ENCODE measurements at regions not wholly inside any gene's neighbourhood (a gene's known extent, or its start where the extent isn't known, plus 50 kb on each side); places are given as distances from the start of the nearest gene placed in this dataset.

DNA sequence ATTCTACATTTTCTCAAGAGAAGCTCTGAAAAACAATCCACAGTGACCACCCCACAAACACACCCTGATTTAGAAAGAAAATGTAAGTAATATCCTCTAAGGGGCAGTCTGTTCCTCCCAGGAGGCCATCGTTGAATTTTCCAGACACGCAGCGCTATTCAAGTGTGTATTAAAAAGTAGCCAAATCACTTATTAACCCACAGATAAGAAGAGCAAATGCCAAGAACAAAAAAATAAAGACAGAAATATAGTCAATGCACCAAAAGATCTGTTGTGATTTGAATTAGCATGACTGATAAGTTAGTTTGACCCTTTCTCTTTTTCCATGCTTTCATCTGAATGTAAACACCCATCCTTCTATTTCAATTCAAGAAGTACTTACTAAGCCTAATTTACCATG is 622.8 kb upstream of the ZNF385D start:
- no peak for DNase-seq
- TF ChIP-seq, protein P1, sequence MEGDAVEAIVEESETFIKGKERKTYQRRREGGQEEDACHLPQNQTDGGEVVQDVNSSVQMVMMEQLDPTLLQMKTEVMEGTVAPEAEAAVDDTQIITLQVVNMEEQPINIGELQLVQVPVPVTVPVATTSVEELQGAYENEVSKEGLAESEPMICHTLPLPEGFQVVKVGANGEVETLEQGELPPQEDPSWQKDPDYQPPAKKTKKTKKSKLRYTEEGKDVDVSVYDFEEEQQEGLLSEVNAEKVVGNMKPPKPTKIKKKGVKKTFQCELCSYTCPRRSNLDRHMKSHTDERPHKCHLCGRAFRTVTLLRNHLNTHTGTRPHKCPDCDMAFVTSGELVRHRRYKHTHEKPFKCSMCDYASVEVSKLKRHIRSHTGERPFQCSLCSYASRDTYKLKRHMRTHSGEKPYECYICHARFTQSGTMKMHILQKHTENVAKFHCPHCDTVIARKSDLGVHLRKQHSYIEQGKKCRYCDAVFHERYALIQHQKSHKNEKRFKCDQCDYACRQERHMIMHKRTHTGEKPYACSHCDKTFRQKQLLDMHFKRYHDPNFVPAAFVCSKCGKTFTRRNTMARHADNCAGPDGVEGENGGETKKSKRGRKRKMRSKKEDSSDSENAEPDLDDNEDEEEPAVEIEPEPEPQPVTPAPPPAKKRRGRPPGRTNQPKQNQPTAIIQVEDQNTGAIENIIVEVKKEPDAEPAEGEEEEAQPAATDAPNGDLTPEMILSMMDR (IDR thresholded peaks at IDR 0.05; ENCODE audit: insufficient read depth in 1 of 2, low read depth in 1 of 2, low read length in 1 of 2, severe bottlenecking in 1 of 2, unreplicated experiment in 1 of 2): no peak
- Mint-ChIP-seq H3K27ac (ENCODE audit: unreplicated experiment) (no peak overlapping the region), H3K4me3 (ENCODE audit: unreplicated experiment) (no peak overlapping the region), H3K36me3 (ENCODE audit: insufficient read depth, unreplicated experiment) (no peaks in the 10 kb centered on the region), H3K27me3 (ENCODE audit: insufficient read depth, unreplicated experiment) (peaks cover 2% of the 10 kb centered on the region), H3K9me3 (ENCODE audit: unreplicated experiment) (no peaks in the 10 kb centered on the region), H3K4me1 (ENCODE audit: low read depth, unreplicated experiment) (no peaks in the 10 kb centered on the region)
- Histone ChIP-seq H3K9me3 (no peaks in the 10 kb centered on the region), H3K4me1 (no peaks in the 10 kb centered on the region), H3K36me3 (ENCODE audit: control insufficient read depth, insufficient read depth, low read length) (no peaks in the 10 kb centered on the region), H3K4me3 (ENCODE audit: low read depth, low read length) (no peak overlapping the region), H3K27me3 (replicated peaks; ENCODE audit: control insufficient read depth, insufficient read depth, low read length) (no peaks in the 10 kb centered on the region)
- intact Hi-C loops (cut with micrococcal nuclease; ENCODE audit: unreplicated experiment): no loop called here
- ChIA-PET CTCF (no interaction called here), POLR2A (no interaction called here)
- BruUV-seq (replicated peaks): no TSS peak

GRCh38 chr3:22377421-22377820 is 626.4 kb upstream of the ZNF385D start:
- no peaks in the 10 kb centered on the region for H3K9me3 ChIP-seq
- no peak for DNase-seq
- CTCF ChIA-PET: no interaction called here
- H3K4me1 Mint-ChIP-seq (ENCODE audit: low read depth, unreplicated experiment): no peaks in the 10 kb centered on the region
- intact Hi-C loops (cut with micrococcal nuclease; ENCODE audit: unreplicated experiment): no loop called here
- no peaks in the 10 kb centered on the region for H3K36me3 ChIP-seq (ENCODE audit: control insufficient read depth, insufficient read depth, low read length)
- BruUV-seq (replicated peaks): no TSS peak
- no peak overlapping the region for H3K27ac Mint-ChIP-seq (ENCODE audit: unreplicated experiment)
- no peaks in the 10 kb centered on the region for H3K9me3 Mint-ChIP-seq (ENCODE audit: unreplicated experiment)
- H3K27me3 ChIP-seq (replicated peaks; ENCODE audit: control insufficient read depth, insufficient read depth, low read length): no peaks in the 10 kb centered on the region
- POLR2A ChIA-PET: no interaction called here
- no peaks in the 10 kb centered on the region for H3K36me3 Mint-ChIP-seq (ENCODE audit: insufficient read depth, unreplicated experiment)
- peaks cover 5% of the 10 kb centered on the region for H3K27me3 Mint-ChIP-seq (ENCODE audit: insufficient read depth, unreplicated experiment)
- no peaks in the 10 kb centered on the region for H3K4me1 ChIP-seq
- H3K4me3 ChIP-seq (ENCODE audit: low read depth, low read length): no peak overlapping the region
- TF ChIP-seq, protein P1 (IDR thresholded peaks at IDR 0.05; ENCODE audit: insufficient read depth in 1 of 2, low read depth in 1 of 2, low read length in 1 of 2, severe bottlenecking in 1 of 2, unreplicated experiment in 1 of 2): no peak
- no peak overlapping the region for H3K4me3 Mint-ChIP-seq (ENCODE audit: unreplicated experiment)

- no peak for DNase-seq
- intact Hi-C loops (cut with micrococcal nuclease; ENCODE audit: unreplicated experiment): no loop called here
- no peaks in the 10 kb centered on the region for H3K36me3 Mint-ChIP-seq (ENCODE audit: insufficient read depth, unreplicated experiment)
- no TSS peak for BruUV-seq (replicated peaks)
- Histone ChIP-seq H3K9me3 (no peaks in the 10 kb centered on the region), H3K27me3 (replicated peaks; ENCODE audit: control insufficient read depth, insufficient read depth, low read length) (no peaks in the 10 kb centered on the region), H3K4me3 (ENCODE audit: low read depth, low read length) (no peak overlapping the region), H3K4me1 (no peaks in the 10 kb centered on the region), H3K36me3 (ENCODE audit: control insufficient read depth, insufficient read depth, low read length) (no peaks in the 10 kb centered on the region)
- no peaks in the 10 kb centered on the region for H3K4me1 Mint-ChIP-seq (ENCODE audit: low read depth, unreplicated experiment)
- ChIA-PET POLR2A (no interaction called here), CTCF (no interaction called here)
- H3K9me3 Mint-ChIP-seq (ENCODE audit: unreplicated experiment): no peaks in the 10 kb centered on the region
- TF ChIP-seq, protein P1 (IDR thresholded peaks at IDR 0.05; ENCODE audit: insufficient read depth in 1 of 2, low read depth in 1 of 2, low read length in 1 of 2, severe bottlenecking in 1 of 2, unreplicated experiment in 1 of 2): no peak
- H3K27ac Mint-ChIP-seq (ENCODE audit: unreplicated experiment): no peak overlapping the region
- peaks cover 6% of the 10 kb centered on the region for H3K27me3 Mint-ChIP-seq (ENCODE audit: insufficient read depth, unreplicated experiment)
- H3K4me3 Mint-ChIP-seq (ENCODE audit: unreplicated experiment): no peak overlapping the region
Observed at GRCh38 chr3:22378869-22379268, 627.9 kb upstream of the ZNF385D start.

Data from Caco-2 (cell line).